Occipital lobe (tissue), 1 donor: ENCODE measurements at regions not wholly inside any gene's neighbourhood (a gene's known extent, or its start where the extent isn't known, plus 50 kb on each side); places are given as distances from the start of the nearest gene placed in this dataset.

Source experiments
- DNase-seq: peaks from one replicate; lab custom pipeline; 2025; lab: John Stamatoyannopoulos, UW

DNA sequence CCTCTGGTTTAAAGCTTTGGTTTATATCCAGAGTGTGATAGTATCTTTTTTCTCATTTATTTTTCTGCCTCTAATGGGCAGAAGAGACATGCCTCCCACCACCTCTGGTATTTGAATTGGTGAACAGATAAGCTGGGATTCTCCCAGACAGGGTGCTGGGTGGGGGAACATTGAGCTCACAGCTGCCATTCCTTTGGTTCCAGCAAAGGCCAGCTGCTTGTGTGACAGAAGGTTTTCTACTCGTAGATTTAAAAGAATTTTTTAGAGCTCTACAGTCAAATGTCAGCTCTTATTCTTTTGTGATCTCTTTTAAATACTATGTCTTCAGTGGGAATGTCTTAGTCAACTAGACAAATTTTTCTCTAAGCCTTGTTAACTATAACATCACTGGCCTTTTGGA is 54.7 kb upstream of the ADAMTS16 start:
- no peak for DNase-seq

DNA sequence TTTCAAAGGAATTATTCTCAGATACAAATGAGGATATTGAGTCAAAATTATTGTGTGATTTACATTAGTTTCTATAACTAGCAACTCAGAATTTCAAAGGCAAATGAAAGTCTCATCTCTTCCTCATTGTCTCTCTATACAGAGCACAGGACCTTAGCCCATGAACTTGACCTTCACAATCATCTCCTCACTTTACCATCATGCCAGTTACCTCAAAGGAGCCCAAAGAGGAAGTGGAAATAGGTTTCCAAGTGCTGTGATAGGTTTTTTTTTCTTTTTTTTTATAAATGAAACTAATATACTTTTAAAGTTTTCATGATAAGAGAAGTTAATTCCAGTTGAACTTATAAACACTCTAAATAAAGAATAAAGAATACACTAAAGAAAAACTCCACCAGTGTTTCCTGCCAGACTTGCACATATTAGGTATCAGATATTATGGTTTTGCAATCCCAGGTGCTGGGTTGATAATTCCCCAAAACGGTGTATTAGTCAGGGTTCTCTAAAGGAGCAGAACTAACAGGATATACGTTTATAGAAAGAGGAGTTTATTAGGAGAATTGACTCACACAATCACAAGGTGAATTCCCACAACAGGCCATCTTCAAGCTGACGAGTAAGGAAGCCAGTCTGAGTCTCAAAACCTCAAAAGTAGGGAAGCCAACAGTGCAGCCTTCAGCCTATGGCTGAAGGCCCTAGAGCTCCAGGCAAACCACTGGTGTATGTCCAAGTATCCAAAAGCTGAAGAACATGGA is 50.1 kb upstream of the ADAMTS16 start:
- DNase-seq = no peak
